Endodermal cell (in vitro differentiated cells): ENCODE measurements at regions not wholly inside any gene's neighbourhood (a gene's known extent, or its start where the extent isn't known, plus 50 kb on each side); places are given as distances from the start of the nearest gene placed in this dataset.

ENCODE experiments used
- DNase-seq: peaks from one replicate; pipeline ENCODE4 v3.0.0-alpha.2; 2017
- H3K27ac ChIP-seq: 2 replicates; pipeline ENCODE4 v1.5.1; 2013; ENCODE audit warnings: mild to moderate bottlenecking, low read depth, low read length, moderate library complexity
- H3K27me3 ChIP-seq: 2 replicates; pipeline ENCODE4 v1.6.1; 2013; ENCODE audit warnings: mild to moderate bottlenecking, low read length, moderate library complexity; ENCODE audit not compliant: insufficient read depth, control insufficient read depth, poor library complexity, severe bottlenecking
- H3K36me3 ChIP-seq: 2 replicates; pipeline ENCODE4 v1.7.0; 2013; ENCODE audit warnings: mild to moderate bottlenecking, low read length, moderate library complexity; ENCODE audit not compliant: control insufficient read depth, insufficient read depth
- H3K4me1 ChIP-seq: one replicate; pipeline ENCODE4 v1.7.0; 2013; ENCODE audit warnings: low read length; ENCODE audit not compliant: control insufficient read depth, insufficient read depth
- H3K4me3 ChIP-seq: 2 replicates; pipeline ENCODE4 v1.5.1; 2013; ENCODE audit warnings: mild to moderate bottlenecking, low read length, moderate library complexity
- H3K9ac ChIP-seq: 2 replicates; pipeline ENCODE4 v1.6.1; 2013; ENCODE audit warnings: mild to moderate bottlenecking, low read length, moderate library complexity; ENCODE audit not compliant: poor library complexity, severe bottlenecking; ENCODE audit errors: extremely low read depth
- H3K9me3 ChIP-seq: 2 replicates; pipeline ENCODE4 v1.6.1; 2013; ENCODE audit warnings: mild to moderate bottlenecking, low read length, moderate library complexity; ENCODE audit not compliant: control insufficient read depth
- H3K27ac Mint-ChIP-seq: 2 replicates; pipeline ENCODE4 v1.8.0; 2020; ENCODE audit warnings: mixed read lengths
- H3K27me3 Mint-ChIP-seq: 2 replicates; pipeline ENCODE4 v1.8.0; 2021; ENCODE audit warnings: mild to moderate bottlenecking, mixed read lengths; ENCODE audit not compliant: insufficient read depth
- H3K36me3 Mint-ChIP-seq: 2 replicates; pipeline ENCODE4 v1.8.0; 2020; ENCODE audit warnings: low read depth, mixed read lengths
- H3K4me1 Mint-ChIP-seq: 2 replicates; pipeline ENCODE4 v1.8.0; 2020; ENCODE audit warnings: mixed read lengths
- H3K4me3 Mint-ChIP-seq: 2 replicates; pipeline ENCODE4 v1.8.0; 2020; ENCODE audit warnings: mild to moderate bottlenecking, moderate library complexity, mixed read lengths
- H3K9me3 Mint-ChIP-seq: 2 replicates; pipeline ENCODE4 v1.8.0; 2020; ENCODE audit warnings: mild to moderate bottlenecking, mixed read lengths
- WGBS, 2 experiments: methylation state at CpG; one replicate each; pipeline versions ENCODE4 v1.1.5 to v1.1.7; 2013; ENCODE audit warnings: missing lambda C conversion rate in 2 of 2, mixed read lengths in 1 of 2; ENCODE audit not compliant: insufficient coverage in 1 of 2, insufficient read length in 1 of 2; 5-methylcytosine and 5-hydroxymethylcytosine counted together
- TF ChIP-seq, protein P1 (sequence below): fragments of 200-600 bp; sonication (generic); conservative IDR thresholded peaks from 2 replicates; pipeline ENCODE4 v1.5.0; 2021; ENCODE audit warnings: antibody characterized with exemption, mild to moderate bottlenecking

DNA sequence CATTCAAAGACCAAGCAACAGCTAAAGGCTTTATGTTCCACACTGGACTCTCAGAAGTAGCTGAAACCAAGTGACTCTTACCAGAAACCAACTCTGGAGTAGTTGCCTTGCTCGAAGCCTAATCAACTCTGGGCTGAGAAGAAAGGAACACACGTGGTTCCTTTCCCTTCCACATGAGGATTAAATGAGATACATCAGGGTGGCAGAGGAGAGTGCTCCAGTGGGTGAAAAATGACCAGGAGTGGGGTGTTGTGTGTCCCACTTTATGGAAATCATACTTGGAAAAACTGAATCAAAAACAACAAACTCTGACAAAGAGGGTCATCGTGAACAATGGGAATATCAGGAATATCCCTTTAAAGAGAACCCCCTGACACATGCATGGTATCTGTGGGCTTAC, 234.2 kb upstream of the ASIC2 start:
- Mint-ChIP-seq H3K4me3 (no peak overlapping the region), H3K27ac (no peak overlapping the region), H3K36me3 (no peaks in the 10 kb centered on the region), H3K27me3 (peaks cover 10% of the 10 kb centered on the region), H3K9me3 (peaks cover 13% of the 10 kb centered on the region), H3K4me1 (no peaks in the 10 kb centered on the region)
- no peaks in the 10 kb centered on the region for H3K9me3 ChIP-seq
- H3K9ac ChIP-seq: no peak overlapping the region
- no peak overlapping the region for H3K27ac ChIP-seq
- WGBS, 2 experiments: 85 to 100% methylated on average over 2 to 3 of the region's 3 CpGs
- no peaks in the 10 kb centered on the region for H3K36me3 ChIP-seq
- no peaks in the 10 kb centered on the region for H3K4me1 ChIP-seq
- peaks cover 17% of the 10 kb centered on the region for H3K27me3 ChIP-seq
- TF ChIP-seq, protein P1, sequence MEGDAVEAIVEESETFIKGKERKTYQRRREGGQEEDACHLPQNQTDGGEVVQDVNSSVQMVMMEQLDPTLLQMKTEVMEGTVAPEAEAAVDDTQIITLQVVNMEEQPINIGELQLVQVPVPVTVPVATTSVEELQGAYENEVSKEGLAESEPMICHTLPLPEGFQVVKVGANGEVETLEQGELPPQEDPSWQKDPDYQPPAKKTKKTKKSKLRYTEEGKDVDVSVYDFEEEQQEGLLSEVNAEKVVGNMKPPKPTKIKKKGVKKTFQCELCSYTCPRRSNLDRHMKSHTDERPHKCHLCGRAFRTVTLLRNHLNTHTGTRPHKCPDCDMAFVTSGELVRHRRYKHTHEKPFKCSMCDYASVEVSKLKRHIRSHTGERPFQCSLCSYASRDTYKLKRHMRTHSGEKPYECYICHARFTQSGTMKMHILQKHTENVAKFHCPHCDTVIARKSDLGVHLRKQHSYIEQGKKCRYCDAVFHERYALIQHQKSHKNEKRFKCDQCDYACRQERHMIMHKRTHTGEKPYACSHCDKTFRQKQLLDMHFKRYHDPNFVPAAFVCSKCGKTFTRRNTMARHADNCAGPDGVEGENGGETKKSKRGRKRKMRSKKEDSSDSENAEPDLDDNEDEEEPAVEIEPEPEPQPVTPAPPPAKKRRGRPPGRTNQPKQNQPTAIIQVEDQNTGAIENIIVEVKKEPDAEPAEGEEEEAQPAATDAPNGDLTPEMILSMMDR: no peak
- H3K4me3 ChIP-seq: no peak overlapping the region
- no peak for DNase-seq

DNA sequence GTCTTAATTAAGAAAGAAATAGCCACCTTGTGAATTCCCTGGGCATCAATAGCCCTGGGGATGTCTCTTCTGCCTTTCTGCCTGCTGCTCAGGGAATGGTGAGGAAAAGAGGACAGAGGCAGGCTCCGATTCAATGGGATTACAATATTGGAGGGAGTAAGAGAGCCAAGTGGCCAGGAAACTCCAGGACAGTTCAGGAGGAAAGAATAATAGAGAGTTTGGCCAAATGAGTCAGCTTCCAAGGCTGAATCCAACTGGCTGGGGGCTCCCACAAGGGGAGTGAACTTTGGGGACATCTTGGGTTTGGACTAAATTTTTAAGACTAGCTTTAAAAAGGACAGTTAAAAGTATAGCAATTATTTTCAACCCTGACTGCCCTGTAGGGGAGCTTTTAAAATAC, 235.8 kb upstream of the ASIC2 start:
- H3K4me1 ChIP-seq: no peaks in the 10 kb centered on the region
- no peak overlapping the region for H3K9ac ChIP-seq
- Mint-ChIP-seq H3K27me3 (peaks cover 10% of the 10 kb centered on the region), H3K9me3 (peaks cover 13% of the 10 kb centered on the region), H3K4me1 (no peaks in the 10 kb centered on the region), H3K4me3 (no peak overlapping the region), H3K36me3 (no peaks in the 10 kb centered on the region), H3K27ac (no peak overlapping the region)
- no peak overlapping the region for H3K27ac ChIP-seq
- no peak for DNase-seq
- H3K27me3 ChIP-seq: peaks cover 13% of the 10 kb centered on the region
- TF ChIP-seq, protein P1: no peak
- H3K36me3 ChIP-seq: no peaks in the 10 kb centered on the region
- 83% methylated on average over 1 of the region's 1 CpG; no CpG with 5 or more reads in 1 of the 2 experiments for WGBS, 2 experiments
- H3K4me3 ChIP-seq: no peak overlapping the region
- H3K9me3 ChIP-seq: no peaks in the 10 kb centered on the region

DNA sequence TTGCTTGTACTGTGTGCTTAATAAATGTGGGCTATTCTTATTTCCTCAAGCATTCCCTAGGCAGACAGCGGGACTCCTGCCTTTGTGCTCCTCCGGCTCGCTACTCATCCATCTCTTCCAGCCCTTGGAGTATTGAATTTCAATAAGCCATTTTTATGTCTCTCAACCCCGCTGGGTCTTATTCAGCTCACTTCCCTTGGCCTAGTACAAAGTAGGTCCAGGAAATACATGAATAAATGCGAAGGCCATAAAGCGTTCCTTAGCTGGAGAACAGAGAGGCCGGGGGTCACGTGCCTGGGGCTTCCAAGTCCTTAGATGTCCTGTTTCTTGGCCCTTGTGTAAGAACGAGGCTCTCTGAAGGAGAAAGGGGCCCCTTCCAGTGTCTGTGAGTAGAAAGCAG, 236.7 kb upstream of the ASIC2 start:
- 80 to 89% methylated on average over 5 to 9 of the region's 9 CpGs for WGBS, 2 experiments
- Histone ChIP-seq H3K4me1 (no peaks in the 10 kb centered on the region), H3K4me3 (no peak overlapping the region), H3K27me3 (peaks cover 6% of the 10 kb centered on the region), H3K9ac (no peak overlapping the region), H3K27ac (peak overlapping the region; percentile 57), H3K36me3 (no peaks in the 10 kb centered on the region), H3K9me3 (no peaks in the 10 kb centered on the region)
- H3K4me1 Mint-ChIP-seq: no peaks in the 10 kb centered on the region
- H3K27ac Mint-ChIP-seq: no peak overlapping the region
- no peak overlapping the region for H3K4me3 Mint-ChIP-seq
- H3K36me3 Mint-ChIP-seq: no peaks in the 10 kb centered on the region
- TF ChIP-seq, protein P1: no peak
- peaks cover 10% of the 10 kb centered on the region for H3K27me3 Mint-ChIP-seq
- DNase-seq: no peak
- H3K9me3 Mint-ChIP-seq: peaks cover 13% of the 10 kb centered on the region
